CD4-positive, alpha-beta T cell treated with Interleukin-10 for 1 hour (primary cell): ENCODE measurements at regions not wholly inside any gene's neighbourhood (a gene's known extent, or its start where the extent isn't known, plus 50 kb on each side); places are given as distances from the start of the nearest gene placed in this dataset.
"Not testable (repeated sequence)": the region's sequence is repeated elsewhere in the genome, so short reads cannot be mapped to it uniquely, and the experiment has no call there.

Source experiments
- DNase-seq: peaks from one replicate; pipeline ENCODE4 v3.0.0-alpha.2; 2020

DNA sequence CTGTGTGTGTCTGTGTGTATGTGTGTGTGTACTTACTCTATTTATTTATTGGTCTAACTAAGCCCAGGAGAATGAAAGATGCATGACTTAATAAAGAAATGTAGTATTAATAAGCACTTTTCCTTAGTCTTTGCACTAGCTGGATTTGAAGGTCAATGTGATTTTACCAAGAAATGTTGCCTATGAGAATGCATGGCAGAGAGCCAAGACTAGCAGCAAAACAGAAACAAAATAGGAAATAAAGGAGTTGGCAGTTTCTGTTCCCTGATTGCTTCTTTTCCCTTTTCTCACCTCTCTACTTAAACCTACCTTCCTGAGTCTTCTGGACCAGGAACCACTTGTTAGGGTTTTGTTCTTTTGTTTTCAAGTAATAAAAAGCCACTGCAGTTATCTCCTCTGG lies 286.1 kb downstream of the KCTD12 start:
- no peak for DNase-seq

DNA sequence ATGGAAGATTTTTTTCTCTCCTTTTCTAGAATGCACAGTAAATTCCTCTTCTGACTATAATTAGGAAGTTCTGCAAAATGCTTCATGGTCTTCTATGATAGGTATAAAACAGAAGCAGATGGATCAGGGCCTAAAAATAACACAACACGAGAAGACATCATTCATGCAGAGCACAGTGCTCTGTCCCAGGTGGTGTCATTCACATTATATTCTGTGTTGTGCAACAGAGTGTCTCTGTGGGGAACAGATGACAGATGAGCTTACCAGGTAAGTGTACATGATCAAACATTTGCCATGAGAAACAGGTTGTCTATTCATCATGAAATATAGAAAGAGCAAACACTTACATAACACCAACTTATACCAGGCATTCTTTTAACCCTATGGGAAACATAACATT lies 288.3 kb downstream of the KCTD12 start:
- no peak for DNase-seq

- DNase-seq: no peak
These were observed 290.0 kb downstream of the KCTD12 start for GRCh38 chr13:76596216-76596615.

DNA sequence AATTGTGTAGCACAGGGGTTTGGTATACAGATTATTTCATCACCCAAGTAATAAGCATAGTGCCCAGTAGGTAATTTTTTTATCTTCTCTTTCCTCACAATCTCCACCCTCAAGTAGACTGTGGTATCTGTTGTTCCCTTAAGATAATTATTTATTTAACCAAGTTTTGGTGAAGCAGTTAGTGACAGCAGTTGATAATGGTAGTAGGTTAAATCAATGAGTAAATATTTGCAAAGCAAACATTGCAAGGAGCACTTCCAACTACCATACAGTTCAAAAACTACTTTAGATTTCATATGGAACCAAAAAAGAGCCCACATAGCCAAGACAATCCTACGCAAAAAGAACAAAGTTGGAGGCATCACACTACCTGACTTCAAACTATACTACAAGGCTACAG lies 291.8 kb downstream of the KCTD12 start:
- no peak for DNase-seq

DNA sequence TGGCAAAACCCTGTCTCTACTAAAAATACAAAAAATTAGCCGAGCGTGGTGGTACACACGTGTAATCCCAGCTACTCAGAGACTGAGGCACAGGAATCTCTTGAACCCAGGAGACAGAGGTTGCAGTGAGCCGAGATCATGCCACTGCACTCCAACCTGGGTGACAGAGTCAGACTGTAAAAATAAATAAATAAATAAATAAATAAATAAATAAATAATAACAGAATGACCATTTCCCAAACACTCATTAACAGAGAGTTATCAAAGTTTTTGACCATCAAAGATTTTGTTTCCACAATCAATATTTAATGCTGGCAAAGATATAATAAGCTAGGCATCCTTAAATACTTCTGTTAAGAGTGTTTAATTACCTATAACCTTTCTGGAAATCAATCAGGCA lies 299.4 kb downstream of the KCTD12 start:
- no peak for DNase-seq

DNA sequence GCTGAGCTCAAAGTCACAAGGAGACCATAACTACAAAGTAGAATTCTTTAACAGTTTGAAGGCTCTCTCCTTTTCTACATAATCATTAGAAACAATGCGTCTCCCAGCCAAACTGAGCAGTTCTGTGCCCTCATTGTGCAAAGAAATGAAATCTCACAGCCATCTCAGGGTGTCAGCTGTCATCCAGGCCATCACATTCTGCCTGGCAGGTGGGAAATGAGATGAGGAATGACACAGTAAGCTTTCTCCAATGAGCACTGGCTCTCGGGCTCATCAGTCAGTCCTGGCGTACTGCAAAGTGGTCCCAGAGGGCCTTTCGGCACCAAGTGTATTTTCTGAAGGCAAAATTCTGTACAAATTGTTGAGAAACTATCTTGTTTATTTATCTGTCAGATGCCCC lies 306.5 kb downstream of the KCTD12 start:
- DNase-seq: no peak

DNA sequence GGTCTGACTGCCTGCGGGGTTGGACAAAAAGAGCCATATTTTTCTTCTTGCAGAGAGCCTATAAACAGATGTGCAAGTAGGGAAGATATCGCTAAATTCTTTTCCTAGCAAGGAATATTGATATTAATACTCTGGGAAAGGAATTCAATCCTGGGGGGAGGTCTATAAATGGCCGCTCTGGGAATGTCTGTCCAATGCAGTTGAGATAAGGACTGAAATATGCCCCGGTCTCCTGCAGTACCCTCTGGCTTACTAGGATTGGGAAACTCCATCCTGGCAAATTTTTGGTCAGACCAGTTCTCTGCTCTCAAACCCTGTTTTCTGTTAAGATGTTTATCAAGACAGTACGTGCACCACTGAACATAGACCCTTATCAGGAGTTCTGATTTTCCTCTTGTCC lies 310.6 kb downstream of the KCTD12 start:
- DNase-seq: not testable (repeated sequence)

DNA sequence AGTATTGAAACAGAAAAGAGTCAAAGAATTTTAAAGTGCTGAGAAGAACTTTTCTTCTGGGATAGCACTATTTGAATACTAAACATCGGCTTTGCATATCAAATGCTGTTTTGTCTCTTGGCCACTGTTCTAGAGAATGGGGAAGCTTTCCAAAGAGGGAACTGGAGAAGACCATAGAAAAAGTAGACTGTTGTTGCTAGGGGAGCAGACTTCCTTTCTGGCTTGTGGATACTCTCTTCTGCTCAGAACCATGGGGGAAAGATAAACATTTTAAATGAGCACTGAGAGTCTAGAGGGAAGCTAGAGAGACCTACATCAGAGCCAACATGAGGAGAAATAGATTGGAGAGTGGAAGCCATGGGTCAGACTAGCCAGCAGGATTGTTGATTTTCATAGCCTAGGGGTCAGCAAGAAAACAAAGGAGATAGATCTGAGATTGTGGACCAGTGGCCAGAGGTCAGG lies 315.7 kb downstream of the KCTD12 start:
- DNase-seq: no peak

- no peak for DNase-seq
These were observed 329.6 kb downstream of the KCTD12 start for GRCh38 chr13:76556627-76557026.

DNA sequence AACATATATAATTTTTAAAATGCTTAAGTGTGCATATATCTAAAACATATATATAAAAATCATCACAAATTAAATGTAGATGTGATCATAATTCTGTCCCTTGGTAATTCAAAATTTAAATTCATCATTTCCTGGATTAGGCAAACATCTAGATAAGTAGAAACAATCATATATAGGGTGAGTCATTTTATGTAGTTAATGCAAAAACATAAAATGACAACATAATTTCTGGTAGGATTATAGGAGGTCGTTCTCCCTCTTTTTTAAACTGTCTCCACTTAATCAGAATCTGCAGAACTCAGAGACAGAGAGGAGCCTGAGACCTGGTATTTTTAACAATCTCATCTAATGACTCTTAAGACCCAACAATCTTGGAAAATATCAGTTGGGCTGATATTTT lies 333.4 kb downstream of the KCTD12 start:
- no peak for DNase-seq

GRCh38 chr13:76552041-76552772 lies 334.0 kb downstream of the KCTD12 start:
- DNase-seq: no peak

- no peak for DNase-seq
These were observed 344.0 kb downstream of the KCTD12 start for GRCh38 chr13:76542176-76542575.

GRCh38 chr13:76538004-76538403 lies 348.2 kb downstream of the KCTD12 start:
- no peak for DNase-seq

DNA sequence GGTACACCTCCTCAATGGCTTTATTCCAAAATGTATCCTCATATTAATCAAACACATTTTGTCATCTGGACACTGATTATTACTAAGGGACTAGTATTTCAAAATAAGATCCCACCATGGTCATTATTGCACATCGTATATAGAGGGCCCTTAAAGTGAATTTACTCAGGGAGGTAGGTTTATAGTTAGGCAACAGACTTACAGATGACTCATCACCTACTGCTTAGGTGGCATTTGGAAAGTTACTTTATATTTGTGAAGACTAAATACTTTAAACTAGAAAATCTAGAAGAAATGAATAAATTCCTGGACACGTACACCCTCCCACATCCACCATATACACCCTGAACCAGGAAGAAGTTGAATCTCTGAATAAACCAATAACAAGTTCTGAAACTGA lies 353.0 kb downstream of the KCTD12 start:
- DNase-seq: no peak

- DNase-seq: no peak
These were observed 359.2 kb downstream of the KCTD12 start for GRCh38 chr13:76527041-76527440.

- no peak for DNase-seq
These were observed 362.4 kb downstream of the KCTD12 start for GRCh38 chr13:76523740-76524340.

DNA sequence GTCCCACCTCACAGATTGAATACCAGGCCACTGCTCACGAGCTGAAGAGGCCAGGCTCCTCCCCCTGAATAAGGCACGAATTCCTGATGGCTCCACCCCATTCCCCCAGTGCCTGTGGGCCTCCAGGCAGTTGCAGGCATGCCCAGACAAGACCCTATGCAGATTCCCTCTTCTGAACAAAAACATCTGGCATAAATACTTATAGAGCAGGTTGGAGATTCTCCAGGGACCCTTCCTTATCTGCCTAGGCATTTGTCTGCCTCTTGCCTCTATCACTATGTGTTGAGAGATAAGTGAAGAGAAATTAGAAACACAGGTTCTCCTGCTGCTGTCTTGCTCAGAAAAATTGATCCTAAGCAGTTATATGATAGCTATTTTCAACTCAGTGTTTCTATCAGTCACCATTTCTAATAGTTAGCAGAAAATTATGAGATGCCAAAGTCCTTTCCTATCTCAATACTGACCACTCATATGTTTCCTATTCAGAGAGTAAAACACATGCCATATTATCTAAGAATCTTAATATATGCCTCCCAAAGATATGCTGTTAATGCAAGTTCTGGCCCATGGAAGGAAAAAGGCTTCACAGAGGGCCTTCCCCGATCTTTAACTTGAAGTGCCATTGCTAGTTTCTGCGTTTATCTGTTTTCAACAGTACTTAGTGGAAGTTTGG lies 364.0 kb downstream of the KCTD12 start:
- DNase-seq: no peak

DNA sequence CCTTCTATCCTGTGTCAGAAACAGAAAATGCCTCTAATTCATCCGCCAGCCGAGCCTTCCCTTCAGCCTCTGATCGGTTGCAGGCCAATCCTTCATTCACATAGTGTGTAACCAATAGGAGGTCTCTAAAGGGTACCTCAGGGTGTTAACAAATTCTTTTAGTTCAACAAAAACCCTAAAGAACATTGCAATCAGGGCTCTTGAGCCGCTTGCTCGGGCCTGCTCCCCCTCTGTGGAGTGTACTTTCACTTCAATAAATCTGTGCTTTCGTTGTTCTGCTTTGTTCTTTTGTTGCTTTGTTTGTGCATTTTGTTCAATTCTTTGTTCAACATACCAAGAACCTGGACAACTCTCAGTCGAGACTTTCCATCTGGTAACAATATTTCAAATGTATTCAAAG lies 366.5 kb downstream of the KCTD12 start:
- DNase-seq: no peak

- DNase-seq: no peak
These were observed 369.6 kb downstream of the KCTD12 start for GRCh38 chr13:76516586-76516985.

DNA sequence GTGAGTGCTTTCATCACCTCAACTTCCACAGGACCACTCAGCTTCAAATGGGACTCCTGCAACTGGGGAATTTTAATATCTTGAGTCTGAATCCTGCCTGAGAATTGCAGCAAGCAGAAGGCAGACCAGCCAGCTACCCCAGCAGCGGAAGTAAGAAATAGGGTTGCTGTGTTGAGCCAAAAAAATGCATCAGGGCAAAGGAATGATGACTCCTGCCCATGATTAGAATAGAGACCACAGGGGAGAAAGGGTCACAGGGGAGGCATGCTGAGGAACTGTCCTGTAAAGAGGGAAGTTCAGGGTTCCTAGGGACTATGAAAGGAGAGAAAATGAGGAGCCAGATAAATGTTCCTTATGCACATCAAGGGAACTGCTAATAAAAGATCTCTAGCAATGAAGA lies 370.2 kb downstream of the KCTD12 start:
- no peak for DNase-seq

GRCh38 chr13:76512721-76513145 lies 373.5 kb downstream of the KCTD12 start:
- no peak for DNase-seq

DNA sequence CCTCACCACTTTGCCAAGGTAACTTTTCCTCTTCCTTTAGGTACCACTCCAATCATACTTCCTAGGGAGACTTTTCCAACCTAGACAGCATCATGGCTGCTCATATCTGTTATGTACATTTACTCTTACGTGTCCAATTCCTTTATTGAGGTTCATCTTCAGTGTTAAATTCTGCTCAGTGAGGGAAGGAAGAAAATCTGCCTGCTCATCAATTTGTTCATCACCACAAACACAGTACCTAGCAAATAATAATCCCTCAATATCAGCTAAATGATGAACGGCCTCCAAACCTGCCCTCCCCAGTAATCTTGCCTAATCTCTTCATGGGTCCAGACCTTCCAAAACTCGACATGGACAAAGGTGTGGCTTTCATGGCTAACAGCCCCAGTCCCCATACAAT lies 380.8 kb downstream of the KCTD12 start:
- no peak for DNase-seq

GRCh38 chr13:76503766-76504165 lies 382.4 kb downstream of the KCTD12 start:
- DNase-seq: no peak

DNA sequence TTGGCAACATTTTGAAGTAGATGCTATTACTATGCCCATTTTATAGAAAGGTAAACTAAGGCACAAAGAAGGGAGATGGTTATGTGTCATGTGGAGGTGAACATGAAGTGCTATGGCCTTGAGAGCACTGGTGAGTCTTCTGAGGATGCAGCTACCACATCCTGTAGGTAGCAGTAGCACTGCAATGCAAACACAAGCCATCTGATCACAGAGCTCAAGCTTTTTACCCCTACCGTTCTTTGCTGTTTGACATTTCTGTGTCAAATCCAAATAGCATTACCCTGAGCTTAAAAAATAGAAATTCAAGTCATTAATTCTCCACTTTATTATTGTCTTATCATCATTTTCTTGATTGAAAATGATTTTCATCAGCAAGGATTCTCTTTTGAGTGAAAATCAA lies 382.9 kb downstream of the KCTD12 start:
- no peak for DNase-seq
